SK-N-SH (cell line): ENCODE measurements at regions not wholly inside any gene's neighbourhood (a gene's known extent, or its start where the extent isn't known, plus 50 kb on each side); places are given as distances from the start of the nearest gene placed in this dataset.

Experiments
- CTCF ChIA-PET: fragments of 300-600, 350-600 bp; formaldehyde crosslinking; extraction: SDS; loops from one replicate; lab custom pipeline; 2021; lab: Yijun Ruan, JAX
- POLR2A ChIA-PET: fragments of 350-600 bp; sonication (Branson Sonifier 250); formaldehyde crosslinking; extraction: SDS; loops from one replicate; lab custom pipeline; 2020; ENCODE audit warnings: antibody characterized with exemption, inconsistent platforms; lab: Yijun Ruan, JAX
- DNase-seq: peaks from one replicate; pipeline ENCODE4 v3.0.0; 2012
- H2AFZ ChIP-seq: fragments of 200-600 bp; sonication (generic); 2 replicates; pipeline ENCODE4 v1.8.1; 2016; ENCODE audit warnings: antibody characterized with exemption, mild to moderate bottlenecking, low read depth
- H3F3A ChIP-seq: fragments of 200-600 bp; sonication (generic); replicated peaks from 2 replicates; pipeline ENCODE3; 2016; ENCODE audit warnings: antibody characterized with exemption, mild to moderate bottlenecking; ENCODE audit not compliant: insufficient read depth
- H3K27ac ChIP-seq, 2 experiments: fragments of 200-500 bp in 1 of 2; fragments of 200-600 bp in 1 of 2; sonication (Bioruptor generic) in 1 of 2; sonication (generic), shearing (Covaris generic) in 1 of 2; 2 replicates each; pipeline versions ENCODE4 v1.5.1 to v1.6.1; 2014 to 2016; ENCODE audit warnings: low read depth in 2 of 2, inconsistent platforms in 1 of 2, low read length in 1 of 2, mild to moderate bottlenecking in 1 of 2, mixed read lengths in 1 of 2
- H3K27me3 ChIP-seq: fragments of 200-600 bp; sonication (generic), shearing (Covaris generic); 2 replicates; pipeline ENCODE4 v1.6.1; 2016; ENCODE audit warnings: mixed run types; ENCODE audit not compliant: insufficient read depth
- H3K36me3 ChIP-seq, 2 experiments: fragments of 200-500 bp in 1 of 2; fragments of 200-600 bp in 1 of 2; sonication (Bioruptor generic) in 1 of 2; sonication (generic) in 1 of 2; replicated peaks in 1 of 2; 2 replicates each; pipeline versions ENCODE3 to v1.5.1; 2014 to 2016; ENCODE audit warnings: low read length in 1 of 2, mild to moderate bottlenecking in 1 of 2; ENCODE audit not compliant: insufficient read depth in 2 of 2, control insufficient read depth in 1 of 2
- H3K4me1 ChIP-seq, 2 experiments: fragments of 200-500 bp in 1 of 2; fragments of 200-600 bp in 1 of 2; sonication (Bioruptor generic) in 1 of 2; sonication (generic), shearing (Covaris generic) in 1 of 2; 2 replicates each; pipeline versions ENCODE4 v1.5.1 to v1.6.1; 2014 to 2016; ENCODE audit warnings: low read depth in 1 of 2, low read length in 1 of 2, mixed run types in 1 of 2; ENCODE audit not compliant: insufficient read depth in 2 of 2, control insufficient read depth in 1 of 2
- H3K4me2 ChIP-seq: fragments of 200-600 bp; sonication (generic), shearing (Covaris generic); 2 replicates; pipeline ENCODE4 v1.6.1; 2017; ENCODE audit warnings: mixed run types
- H3K4me3 ChIP-seq, 2 experiments: fragments of 200-500 bp in 1 of 2; fragments of 200-600 bp in 1 of 2; sonication (Bioruptor generic) in 1 of 2; sonication (generic), shearing (Covaris generic) in 1 of 2; 2 replicates each; pipeline versions ENCODE4 v1.5.1 to v1.8.1; 2014 to 2016; ENCODE audit warnings: low read depth in 2 of 2, inconsistent platforms in 1 of 2, low read length in 1 of 2, mild to moderate bottlenecking in 1 of 2, mixed read lengths in 1 of 2, moderate library complexity in 1 of 2
- H3K79me2 ChIP-seq: fragments of 200-600 bp; sonication (generic); 2 replicates; pipeline ENCODE4 v1.8.1; 2017; ENCODE audit warnings: mild to moderate bottlenecking; ENCODE audit not compliant: insufficient read depth
- H3K9ac ChIP-seq: fragments of 200-600 bp; sonication (generic); 2 replicates; pipeline ENCODE4 v1.6.1; 2017; ENCODE audit warnings: mixed run types
- H3K9me2 ChIP-seq: fragments of 200-600 bp; sonication (generic); 2 replicates; pipeline ENCODE4 v1.6.1; 2017; ENCODE audit warnings: mixed run types
- H3K9me3 ChIP-seq: fragments of 200-600 bp; sonication (generic); 2 replicates; pipeline ENCODE4 v1.6.1; 2017; ENCODE audit warnings: mixed run types, mild to moderate bottlenecking, moderate library complexity
- H4K20me1 ChIP-seq: fragments of 200-600 bp; sonication (generic); 2 replicates; pipeline ENCODE4 v1.6.1; 2017; ENCODE audit warnings: mild to moderate bottlenecking, mixed run types; ENCODE audit not compliant: insufficient read depth
- CHD2 ChIP-seq: fragments of 150-350 bp; IDR thresholded peaks from 2 replicates; pipeline ENCODE4 v1.6.1; 2018; ENCODE audit warnings: low read length; ENCODE audit not compliant: partially characterized antibody
- ELF1 ChIP-seq: IDR thresholded peaks from 2 replicates; pipeline ENCODE4 v1.4.0; 2012
- EP300 ChIP-seq, 2 experiments: IDR thresholded peaks; 2 replicates each; pipeline versions ENCODE4 v1.4.0 to v1.6.1; 2012; ENCODE audit warnings: borderline replicate concordance in 1 of 2, low read depth in 1 of 2, low read length in 1 of 2
- EZH2phosphoT487 ChIP-seq: fragments of 200-600 bp; sonication (generic); IDR thresholded peaks from 2 replicates; pipeline ENCODE4 v1.6.1; 2017; ENCODE audit warnings: low read depth, mixed run types, mild to moderate bottlenecking, antibody characterized with exemption, moderate library complexity, borderline replicate concordance
- FOXJ3 ChIP-seq: sonication (generic); formaldehyde crosslinking; IDR thresholded peaks from 2 replicates; pipeline ENCODE4 v1.5.1; 2020; ENCODE audit warnings: mild to moderate bottlenecking, missing genetic modification reagents
- GABPA ChIP-seq: IDR thresholded peaks from 2 replicates; pipeline ENCODE4 v1.4.0; 2012; ENCODE audit warnings: low read depth, mild to moderate bottlenecking
- GATA2 ChIP-seq: sonication (generic); formaldehyde crosslinking; IDR thresholded peaks from 2 replicates; pipeline ENCODE4 v1.5.0; 2020; ENCODE audit warnings: mild to moderate bottlenecking, missing genetic modification reagents
- JUND ChIP-seq: IDR thresholded peaks from 2 replicates; pipeline ENCODE4 v1.4.0; 2012
- MAX ChIP-seq: IDR thresholded peaks from 2 replicates; pipeline ENCODE4 v1.4.0; 2012; ENCODE audit warnings: low read depth
- MEF2A ChIP-seq: IDR thresholded peaks from 2 replicates; pipeline ENCODE4 v1.4.0; 2012; ENCODE audit warnings: low read depth, borderline replicate concordance
- MXI1 ChIP-seq: IDR thresholded peaks from 2 replicates; pipeline ENCODE4 v1.6.1; 2012; ENCODE audit warnings: mild to moderate bottlenecking, low read depth, low read length, improper control_type of control experiment
- NFIC ChIP-seq: IDR thresholded peaks from 2 replicates; pipeline ENCODE4 v1.4.0; 2012; ENCODE audit warnings: borderline replicate concordance
- NRF1 ChIP-seq: IDR thresholded peaks from 2 replicates; pipeline ENCODE4 v1.6.1; 2012; ENCODE audit warnings: low read depth, mild to moderate bottlenecking, low read length
- POLR2AphosphoS5 ChIP-seq: IDR thresholded peaks from 2 replicates; pipeline ENCODE4 v1.6.1; 2012; ENCODE audit warnings: low read depth, low read length
- RAD21 ChIP-seq: IDR thresholded peaks from 2 replicates; pipeline ENCODE4 v1.6.1; 2012; ENCODE audit warnings: mild to moderate bottlenecking, low read length
- REST ChIP-seq: IDR thresholded peaks from 2 replicates; pipeline ENCODE4 v1.6.1; 2012; ENCODE audit warnings: mild to moderate bottlenecking, low read depth, low read length, moderate library complexity
- TAF1 ChIP-seq: IDR thresholded peaks from 2 replicates; pipeline ENCODE4 v1.6.1; 2012; ENCODE audit warnings: low read depth, mild to moderate bottlenecking, low read length, moderate library complexity, borderline replicate concordance
- USF2 ChIP-seq: fragments of 150-350 bp; IDR thresholded peaks from 2 replicates; pipeline ENCODE4 v1.6.1; 2017; ENCODE audit warnings: antibody characterized with exemption, low read length, low read depth, borderline replicate concordance
- WGBS: methylation state at CpG from one replicate; pipeline ENCODE4 v1.1.6; 2017; ENCODE audit warnings: low lambda C conversion rate; 5-methylcytosine and 5-hydroxymethylcytosine counted together
- TF ChIP-seq, protein P1 (sequence below): IDR thresholded peaks from 2 replicates; pipeline ENCODE4 v1.4.0; 2012; ENCODE audit warnings: low read depth, borderline replicate concordance
- TF ChIP-seq, protein P2 (sequence below): fragments of 200-600 bp; sonication (generic); IDR thresholded peaks from 2 replicates; pipeline ENCODE4 v1.6.1; 2017; ENCODE audit warnings: antibody characterized with exemption, mild to moderate bottlenecking, moderate library complexity

- Histone ChIP-seq H3K4me1 (no peaks in the 10 kb centered on the region; a peak in 2 of 4 replicates), H3K36me3 (no peaks in the 10 kb centered on the region), H3K4me2 (no peak overlapping the region), H3K4me3 (no peak overlapping the region), H3K27me3 (no peaks in the 10 kb centered on the region), H3K9me3 (no peaks in the 10 kb centered on the region), H3F3A (no peaks in the 10 kb centered on the region), H3K9me2 (no peaks in the 10 kb centered on the region), H3K79me2 (no peaks in the 10 kb centered on the region), H3K9ac (no peak overlapping the region), H3K27ac (no peak overlapping the region), H2AFZ (no peak overlapping the region), H4K20me1 (no peaks in the 10 kb centered on the region)
- DNase-seq: no peak
- 90% methylated on average over 2 of the region's 2 CpGs for WGBS
- POLR2A ChIA-PET: no interaction called here
- CTCF ChIA-PET: interaction anchor here (0.7 to 1.1 kb wide), 2 partner anchors 31 to 475 kb away, joined by 3 read pairs; no protein-coding TSS in a partner anchor
- TF ChIP-seq MXI1 (no peak), REST (no peak), POLR2AphosphoS5 (no peak), EP300 (IDR thresholded peaks at IDR 0.05; ENCODE audit: borderline replicate concordance in 1 of 2, low read depth in 1 of 2, low read length in 1 of 2) (no peak), ELF1 (no peak), NRF1 (no peak), MAX (no peak), USF2 (no peak), TAF1 (no peak), MEF2A (no peak), FOXJ3 (CRISPR knock-in tag) (no peak), GATA2 (CRISPR knock-in tag) (no peak), NFIC (no peak), CHD2 (no peak), RAD21 (no peak), JUND (no peak), GABPA (no peak), EZH2phosphoT487 (no peak)
- TF ChIP-seq, protein P1, sequence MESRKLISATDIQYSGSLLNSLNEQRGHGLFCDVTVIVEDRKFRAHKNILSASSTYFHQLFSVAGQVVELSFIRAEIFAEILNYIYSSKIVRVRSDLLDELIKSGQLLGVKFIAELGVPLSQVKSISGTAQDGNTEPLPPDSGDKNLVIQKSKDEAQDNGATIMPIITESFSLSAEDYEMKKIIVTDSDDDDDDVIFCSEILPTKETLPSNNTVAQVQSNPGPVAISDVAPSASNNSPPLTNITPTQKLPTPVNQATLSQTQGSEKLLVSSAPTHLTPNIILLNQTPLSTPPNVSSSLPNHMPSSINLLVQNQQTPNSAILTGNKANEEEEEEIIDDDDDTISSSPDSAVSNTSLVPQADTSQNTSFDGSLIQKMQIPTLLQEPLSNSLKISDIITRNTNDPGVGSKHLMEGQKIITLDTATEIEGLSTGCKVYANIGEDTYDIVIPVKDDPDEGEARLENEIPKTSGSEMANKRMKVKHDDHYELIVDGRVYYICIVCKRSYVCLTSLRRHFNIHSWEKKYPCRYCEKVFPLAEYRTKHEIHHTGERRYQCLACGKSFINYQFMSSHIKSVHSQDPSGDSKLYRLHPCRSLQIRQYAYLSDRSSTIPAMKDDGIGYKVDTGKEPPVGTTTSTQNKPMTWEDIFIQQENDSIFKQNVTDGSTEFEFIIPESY: no peak
- TF ChIP-seq, protein P2, sequence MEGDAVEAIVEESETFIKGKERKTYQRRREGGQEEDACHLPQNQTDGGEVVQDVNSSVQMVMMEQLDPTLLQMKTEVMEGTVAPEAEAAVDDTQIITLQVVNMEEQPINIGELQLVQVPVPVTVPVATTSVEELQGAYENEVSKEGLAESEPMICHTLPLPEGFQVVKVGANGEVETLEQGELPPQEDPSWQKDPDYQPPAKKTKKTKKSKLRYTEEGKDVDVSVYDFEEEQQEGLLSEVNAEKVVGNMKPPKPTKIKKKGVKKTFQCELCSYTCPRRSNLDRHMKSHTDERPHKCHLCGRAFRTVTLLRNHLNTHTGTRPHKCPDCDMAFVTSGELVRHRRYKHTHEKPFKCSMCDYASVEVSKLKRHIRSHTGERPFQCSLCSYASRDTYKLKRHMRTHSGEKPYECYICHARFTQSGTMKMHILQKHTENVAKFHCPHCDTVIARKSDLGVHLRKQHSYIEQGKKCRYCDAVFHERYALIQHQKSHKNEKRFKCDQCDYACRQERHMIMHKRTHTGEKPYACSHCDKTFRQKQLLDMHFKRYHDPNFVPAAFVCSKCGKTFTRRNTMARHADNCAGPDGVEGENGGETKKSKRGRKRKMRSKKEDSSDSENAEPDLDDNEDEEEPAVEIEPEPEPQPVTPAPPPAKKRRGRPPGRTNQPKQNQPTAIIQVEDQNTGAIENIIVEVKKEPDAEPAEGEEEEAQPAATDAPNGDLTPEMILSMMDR: no peak
Measured at GRCh38 chr7:85516675-85517074, 329.8 kb upstream of the SEMA3D start.
